ENCODE measurements at regions not wholly inside any gene's neighbourhood (a gene's known extent, or its start where the extent isn't known, plus 50 kb on each side); places are given as distances from the start of the nearest gene placed in this dataset.

DNA sequence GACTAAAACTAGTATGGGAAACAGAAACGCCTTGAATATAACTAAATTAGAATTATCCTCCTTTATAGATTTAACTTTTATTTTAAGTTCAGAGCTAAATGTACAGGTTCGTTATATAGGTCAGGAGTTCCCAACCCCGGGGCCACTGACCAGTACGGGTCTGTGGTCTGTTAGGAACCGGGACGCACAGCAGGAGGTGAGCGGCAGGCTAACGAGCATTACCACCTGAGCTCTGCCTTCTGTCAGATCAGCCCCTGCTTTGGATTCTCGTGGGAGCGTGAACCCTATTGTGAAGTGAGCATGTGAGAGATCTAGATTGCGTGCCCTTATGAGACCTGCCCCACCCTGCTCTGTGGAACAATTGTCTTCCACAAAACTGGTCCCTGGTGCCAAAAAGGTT is 51.0 kb downstream of the FAT4 start:
- DNase-seq (ENCODE audit: low spot score), result no peak
- TF ChIP-seq, protein P1, sequence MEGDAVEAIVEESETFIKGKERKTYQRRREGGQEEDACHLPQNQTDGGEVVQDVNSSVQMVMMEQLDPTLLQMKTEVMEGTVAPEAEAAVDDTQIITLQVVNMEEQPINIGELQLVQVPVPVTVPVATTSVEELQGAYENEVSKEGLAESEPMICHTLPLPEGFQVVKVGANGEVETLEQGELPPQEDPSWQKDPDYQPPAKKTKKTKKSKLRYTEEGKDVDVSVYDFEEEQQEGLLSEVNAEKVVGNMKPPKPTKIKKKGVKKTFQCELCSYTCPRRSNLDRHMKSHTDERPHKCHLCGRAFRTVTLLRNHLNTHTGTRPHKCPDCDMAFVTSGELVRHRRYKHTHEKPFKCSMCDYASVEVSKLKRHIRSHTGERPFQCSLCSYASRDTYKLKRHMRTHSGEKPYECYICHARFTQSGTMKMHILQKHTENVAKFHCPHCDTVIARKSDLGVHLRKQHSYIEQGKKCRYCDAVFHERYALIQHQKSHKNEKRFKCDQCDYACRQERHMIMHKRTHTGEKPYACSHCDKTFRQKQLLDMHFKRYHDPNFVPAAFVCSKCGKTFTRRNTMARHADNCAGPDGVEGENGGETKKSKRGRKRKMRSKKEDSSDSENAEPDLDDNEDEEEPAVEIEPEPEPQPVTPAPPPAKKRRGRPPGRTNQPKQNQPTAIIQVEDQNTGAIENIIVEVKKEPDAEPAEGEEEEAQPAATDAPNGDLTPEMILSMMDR (IDR thresholded peaks at IDR 0.05), result no peak
- no peak for ATAC-seq (ENCODE audit: low FRiP score)

DNA sequence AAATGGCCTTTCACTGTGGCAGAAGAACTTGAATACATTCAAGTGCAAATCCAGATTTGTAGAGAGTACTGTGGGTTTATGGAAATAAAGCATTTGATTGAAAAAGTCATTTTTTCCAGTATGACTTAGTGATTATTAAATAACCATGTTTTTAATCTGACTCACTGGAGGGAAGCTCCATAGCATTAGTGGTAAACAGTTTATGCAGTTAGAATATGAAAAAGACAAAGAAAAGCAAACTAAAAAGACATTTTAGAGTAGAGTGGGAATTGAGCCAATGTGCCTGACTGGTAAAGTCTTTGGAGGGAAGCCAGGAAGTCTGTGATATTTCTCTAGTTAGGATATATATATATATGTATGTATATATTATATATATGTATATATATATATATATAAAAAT is 53.4 kb downstream of the FAT4 start:
- ATAC-seq (ENCODE audit: low FRiP score), result no peak
- TF ChIP-seq, protein P1 (IDR thresholded peaks at IDR 0.05), result no peak
- no peak for DNase-seq (ENCODE audit: low spot score)

DNA sequence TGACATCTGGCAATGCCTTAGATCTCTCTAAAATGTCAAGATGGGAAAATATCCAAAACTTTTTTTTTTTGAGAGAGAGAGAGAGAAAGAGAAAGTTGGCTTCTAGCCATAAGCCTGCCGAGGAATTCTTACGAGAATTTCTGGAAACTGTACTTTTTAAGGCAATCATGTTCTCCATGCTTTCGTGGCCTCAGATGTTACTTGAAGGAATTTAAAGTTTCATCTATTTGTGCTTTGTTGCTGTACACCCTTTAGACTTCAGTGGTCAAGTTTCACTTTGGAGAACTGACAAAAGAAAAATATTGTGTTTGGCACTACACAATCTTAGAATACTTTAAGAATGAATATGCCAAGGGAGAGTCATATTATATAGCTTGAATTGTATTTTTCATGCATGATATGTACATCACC is 53.9 kb downstream of the FAT4 start:
- no peak for DNase-seq (ENCODE audit: low spot score)
- TF ChIP-seq, protein P1 (IDR thresholded peaks at IDR 0.05), result no peak
- ATAC-seq (ENCODE audit: low FRiP score), result peak; percentile 14

DNA sequence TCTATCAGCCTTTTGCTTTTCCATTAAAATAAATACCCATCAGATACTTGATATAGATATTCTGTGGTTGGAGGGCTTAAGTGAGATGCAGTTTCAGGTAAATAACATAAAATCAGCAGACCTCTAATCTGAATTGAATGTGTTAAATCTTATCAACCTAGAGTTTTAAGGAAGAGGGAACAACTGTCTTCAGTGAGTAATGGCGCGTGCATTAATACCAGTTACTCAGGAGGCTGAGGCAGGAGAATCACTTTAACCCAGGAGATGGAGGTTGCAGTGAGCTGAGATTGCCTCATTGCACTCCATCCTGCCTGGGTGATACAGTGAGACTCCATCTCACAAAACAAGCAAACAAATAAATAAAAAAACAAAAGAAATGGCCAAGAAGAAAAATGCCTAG is 54.3 kb downstream of the FAT4 start:
- TF ChIP-seq, protein P1 (IDR thresholded peaks at IDR 0.05), result no peak
- DNase-seq (ENCODE audit: low spot score) (no peak), ATAC-seq (ENCODE audit: low FRiP score) (no peak)

DNA sequence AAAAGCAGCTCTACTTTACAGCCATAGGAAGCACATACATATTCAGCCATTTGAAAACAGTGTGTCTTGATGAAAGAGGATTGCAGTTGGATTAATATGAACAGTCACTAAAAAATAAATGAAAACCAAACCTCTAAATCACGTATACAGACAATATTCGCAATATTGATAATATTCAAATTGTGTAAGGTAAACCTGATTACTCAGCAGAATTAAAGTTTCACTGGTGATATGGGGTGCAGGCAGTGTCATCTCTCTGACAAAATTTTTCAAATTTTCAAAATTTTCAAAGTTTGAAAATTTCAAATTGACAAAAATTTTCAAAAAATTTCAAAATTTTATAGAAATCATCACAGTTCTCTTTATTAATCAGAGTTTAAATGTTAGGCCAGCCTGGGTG is 55.7 kb downstream of the FAT4 start:
- no peak for DNase-seq (ENCODE audit: low spot score)
- ATAC-seq (ENCODE audit: low FRiP score), result no peak
- TF ChIP-seq, protein P1 (IDR thresholded peaks at IDR 0.05), result no peak

DNA sequence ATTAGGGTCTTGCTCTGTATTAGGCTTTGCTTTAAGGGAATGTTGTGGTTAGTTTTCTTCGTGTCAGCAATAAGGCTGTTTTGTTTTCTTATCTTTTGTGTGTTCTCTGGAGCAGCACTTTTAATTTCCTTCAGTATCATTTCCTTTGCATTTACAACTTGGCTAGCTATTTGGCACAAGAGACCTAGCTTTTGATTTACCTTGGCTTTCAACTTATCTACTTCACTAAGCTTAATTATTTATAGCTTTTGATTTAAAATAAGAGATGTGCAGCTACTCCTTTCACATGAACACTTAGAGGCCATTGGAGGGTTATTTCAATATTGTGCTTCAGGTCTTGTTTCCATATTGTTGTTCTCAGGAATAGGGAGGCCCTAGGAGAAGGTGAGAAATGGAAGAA is 68.2 kb downstream of the FAT4 start:
- no peak for DNase-seq (ENCODE audit: low spot score)
- no peak for ATAC-seq (ENCODE audit: low FRiP score)
- TF ChIP-seq, protein P1 (IDR thresholded peaks at IDR 0.05), result no peak

DNA sequence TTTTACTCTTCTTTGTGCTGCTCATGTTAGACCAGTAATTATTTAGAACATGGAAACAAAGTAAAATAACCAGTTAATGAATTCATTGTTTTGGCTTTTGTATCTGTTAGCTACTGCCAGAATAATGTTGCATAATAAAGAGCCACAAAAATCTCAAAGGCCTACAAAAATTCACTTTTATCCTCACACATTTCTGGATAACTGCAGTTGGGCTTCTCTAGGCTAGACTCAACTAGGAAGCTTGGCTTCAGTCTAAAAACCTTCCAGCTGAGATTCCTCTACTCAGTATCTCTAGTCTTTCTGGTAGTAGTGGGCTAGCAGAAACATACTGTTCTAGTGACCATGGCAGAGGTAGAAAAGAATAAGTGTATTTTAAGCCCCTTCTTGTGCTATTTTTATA is 73.0 kb downstream of the FAT4 start:
- TF ChIP-seq, protein P1 (IDR thresholded peaks at IDR 0.05), result no peak
- no peak for ATAC-seq (ENCODE audit: low FRiP score)
- no peak for DNase-seq (ENCODE audit: low spot score)

All from omental fat pad (tissue), 3 donors.